Stimulated activated naive B cell treated with anti-CD40 and anti-IgM and Interleukin-4, amounts not matched to agents 10 μg/mL and 1 μg/mL and 100 μg/mL, for 72 hours (primary cell): ENCODE measurements at regions not wholly inside any gene's neighbourhood (a gene's known extent, or its start where the extent isn't known, plus 50 kb on each side); places are given as distances from the start of the nearest gene placed in this dataset.

Experiments
- ATAC-seq, 2 donors: fragments of 150-1000 bp; cut with Tn5 transposase; replicated peaks; 2 replicates each; pipeline ENCODE4 v1.10.0; 2021; ENCODE audit warnings: moderate library complexity in 1 of 2
- DNase-seq: peaks from one replicate; pipeline ENCODE4 v3.0.0; 2021
- H3K27ac Mint-ChIP-seq: one replicate; pipeline ENCODE4 v1.8.0; 2022; ENCODE audit warnings: mild to moderate bottlenecking, mixed read lengths
- H3K27me3 Mint-ChIP-seq, 2 donors: one replicate each; pipeline ENCODE4 v1.8.0; 2022; ENCODE audit warnings: mixed read lengths in 2 of 2
- H3K36me3 Mint-ChIP-seq, 2 donors: one replicate each; pipeline ENCODE4 v1.8.0; 2022; ENCODE audit warnings: mixed read lengths in 2 of 2, mild to moderate bottlenecking in 1 of 2
- H3K4me1 Mint-ChIP-seq, 2 donors: one replicate each; pipeline ENCODE4 v1.8.0; 2022; ENCODE audit warnings: mixed read lengths in 2 of 2, mild to moderate bottlenecking in 1 of 2
- H3K4me3 Mint-ChIP-seq, 2 donors: one replicate each; pipeline ENCODE4 v1.8.0; 2022; ENCODE audit warnings: mild to moderate bottlenecking in 2 of 2, mixed read lengths in 2 of 2, moderate library complexity in 1 of 2
- H3K9me3 Mint-ChIP-seq, 2 donors: one replicate each; pipeline ENCODE4 v1.8.0; 2022; ENCODE audit warnings: mixed read lengths in 2 of 2, mild to moderate bottlenecking in 1 of 2

GRCh38 chr7:46854958-46855473 is 726.9 kb downstream of the TNS3 start:
- DNase-seq = no peak
- H3K4me3 Mint-ChIP-seq = no peak overlapping the region
- H3K4me1 Mint-ChIP-seq = no peaks in the 10 kb centered on the region

GRCh38 chr7:46853451-46853850 is 728.5 kb downstream of the TNS3 start:
- Mint-ChIP-seq H3K4me3 (no peak overlapping the region), H3K9me3 (peaks cover 0 to 2% of the 10 kb centered on the region in 2 donors), H3K27ac (no peak overlapping the region), H3K36me3 (no peaks in the 10 kb centered on the region), H3K4me1 (no peaks in the 10 kb centered on the region), H3K27me3 (no peaks in the 10 kb centered on the region)
- ATAC-seq (no peak), DNase-seq (no peak)

More at GRCh38 chr7:46854958-46855473, 726.9 kb downstream of the TNS3 start:
- H3K9me3 Mint-ChIP-seq = peaks cover 0 to 3% of the 10 kb centered on the region in 2 donors
- no peaks in the 10 kb centered on the region for H3K36me3 Mint-ChIP-seq
- peaks cover 0 to under 1% of the 10 kb centered on the region in 2 donors for H3K27me3 Mint-ChIP-seq
- no peak overlapping the region for H3K27ac Mint-ChIP-seq
- ATAC-seq = no peak

GRCh38 chr7:46852795-46853194 is 729.1 kb downstream of the TNS3 start:
- H3K27me3 Mint-ChIP-seq = no peaks in the 10 kb centered on the region
- DNase-seq = no peak
- H3K9me3 Mint-ChIP-seq = peaks cover 0 to 2% of the 10 kb centered on the region in 2 donors
- H3K27ac Mint-ChIP-seq = no peak overlapping the region
- H3K4me1 Mint-ChIP-seq = no peaks in the 10 kb centered on the region
- no peak overlapping the region for H3K4me3 Mint-ChIP-seq
- no peaks in the 10 kb centered on the region for H3K36me3 Mint-ChIP-seq
- ATAC-seq = no peak

- ATAC-seq = no peak
- no peak overlapping the region for H3K27ac Mint-ChIP-seq
- DNase-seq = no peak
- H3K4me1 Mint-ChIP-seq = no peaks in the 10 kb centered on the region
- no peaks in the 10 kb centered on the region for H3K27me3 Mint-ChIP-seq
- no peaks in the 10 kb centered on the region for H3K36me3 Mint-ChIP-seq
- peaks cover 0 to 2% of the 10 kb centered on the region in 2 donors for H3K9me3 Mint-ChIP-seq
- H3K4me3 Mint-ChIP-seq = no peak overlapping the region
Observed at GRCh38 chr7:46850563-46851330, 731.2 kb downstream of the TNS3 start.

GRCh38 chr7:46848944-46849343 is 733.0 kb downstream of the TNS3 start:
- Mint-ChIP-seq H3K36me3 (no peaks in the 10 kb centered on the region), H3K27ac (no peak overlapping the region), H3K4me3 (no peak overlapping the region), H3K4me1 (no peaks in the 10 kb centered on the region), H3K9me3 (peaks cover 0 to 2% of the 10 kb centered on the region in 2 donors), H3K27me3 (no peaks in the 10 kb centered on the region)
- DNase-seq (no peak), ATAC-seq (no peak)

- DNase-seq (no peak), ATAC-seq (no peak)
- Mint-ChIP-seq H3K9me3 (peaks cover 0 to 2% of the 10 kb centered on the region in 2 donors), H3K27ac (no peak overlapping the region), H3K27me3 (no peaks in the 10 kb centered on the region), H3K36me3 (no peaks in the 10 kb centered on the region), H3K4me3 (no peak overlapping the region), H3K4me1 (no peaks in the 10 kb centered on the region)
Observed at GRCh38 chr7:46848311-46848710, 733.6 kb downstream of the TNS3 start.

GRCh38 chr7:46847126-46847525 is 734.8 kb downstream of the TNS3 start:
- no peaks in the 10 kb centered on the region for H3K27me3 Mint-ChIP-seq
- H3K4me3 Mint-ChIP-seq = no peak overlapping the region
- ATAC-seq (no peak), DNase-seq (no peak)
- no peaks in the 10 kb centered on the region for H3K36me3 Mint-ChIP-seq
- peaks cover 0 to 2% of the 10 kb centered on the region in 2 donors for H3K9me3 Mint-ChIP-seq
- no peaks in the 10 kb centered on the region for H3K4me1 Mint-ChIP-seq
- H3K27ac Mint-ChIP-seq = no peak overlapping the region

- Mint-ChIP-seq H3K27me3 (no peaks in the 10 kb centered on the region), H3K27ac (no peak overlapping the region), H3K36me3 (no peaks in the 10 kb centered on the region), H3K9me3 (peaks cover 0 to 4% of the 10 kb centered on the region in 2 donors), H3K4me1 (no peaks in the 10 kb centered on the region), H3K4me3 (no peak overlapping the region)
- no peak for DNase-seq
- no peak for ATAC-seq
Observed at GRCh38 chr7:46844486-46844885, 737.4 kb downstream of the TNS3 start.

GRCh38 chr7:46841248-46841647 is 740.7 kb downstream of the TNS3 start:
- Mint-ChIP-seq H3K4me1 (no peaks in the 10 kb centered on the region), H3K4me3 (no peak overlapping the region), H3K27me3 (no peaks in the 10 kb centered on the region), H3K36me3 (no peaks in the 10 kb centered on the region), H3K9me3 (peaks cover 0 to 4% of the 10 kb centered on the region in 2 donors), H3K27ac (no peak overlapping the region)
- ATAC-seq (no peak), DNase-seq (no peak)

- no peaks in the 10 kb centered on the region for H3K36me3 Mint-ChIP-seq
- H3K27ac Mint-ChIP-seq = no peak overlapping the region
- H3K4me1 Mint-ChIP-seq = no peaks in the 10 kb centered on the region
- ATAC-seq (no peak), DNase-seq (no peak)
- H3K27me3 Mint-ChIP-seq = no peaks in the 10 kb centered on the region
- H3K9me3 Mint-ChIP-seq = peaks cover 0 to 2% of the 10 kb centered on the region in 2 donors
- H3K4me3 Mint-ChIP-seq = no peak overlapping the region
Observed at GRCh38 chr7:46839651-46840050, 742.3 kb downstream of the TNS3 start.

- Mint-ChIP-seq H3K27me3 (no peaks in the 10 kb centered on the region), H3K4me3 (no peak overlapping the region), H3K4me1 (no peaks in the 10 kb centered on the region), H3K27ac (no peak overlapping the region), H3K9me3 (peaks cover 0 to 2% of the 10 kb centered on the region in 2 donors), H3K36me3 (no peaks in the 10 kb centered on the region)
- ATAC-seq (no peak), DNase-seq (no peak)
Observed at GRCh38 chr7:46838463-46838862, 743.4 kb downstream of the TNS3 start.

GRCh38 chr7:46835556-46835955 is 746.4 kb downstream of the TNS3 start:
- Mint-ChIP-seq H3K27ac (no peak overlapping the region), H3K27me3 (no peaks in the 10 kb centered on the region), H3K36me3 (no peaks in the 10 kb centered on the region), H3K9me3 (peaks cover 0 to 4% of the 10 kb centered on the region in 2 donors), H3K4me3 (no peak overlapping the region), H3K4me1 (no peaks in the 10 kb centered on the region)
- ATAC-seq (no peak), DNase-seq (no peak)

- Mint-ChIP-seq H3K27ac (no peak overlapping the region), H3K9me3 (peaks cover 0 to 7% of the 10 kb centered on the region in 2 donors), H3K4me1 (no peaks in the 10 kb centered on the region), H3K27me3 (no peaks in the 10 kb centered on the region), H3K36me3 (no peaks in the 10 kb centered on the region), H3K4me3 (no peak overlapping the region)
- DNase-seq = no peak
- ATAC-seq = no peak
Observed at GRCh38 chr7:46834921-46835320, 747.0 kb downstream of the TNS3 start.

- ATAC-seq = no peak
- Mint-ChIP-seq H3K9me3 (peaks cover 0 to 10% of the 10 kb centered on the region in 2 donors), H3K4me3 (no peak overlapping the region)
Observed at GRCh38 chr7:46833197-46833596, 748.7 kb downstream of the TNS3 start.

GRCh38 chr7:46832136-46832535 is 749.8 kb downstream of the TNS3 start:
- no peak for ATAC-seq
- no peaks in the 10 kb centered on the region for H3K27me3 Mint-ChIP-seq
- no peak for DNase-seq
- no peaks in the 10 kb centered on the region for H3K36me3 Mint-ChIP-seq
- H3K9me3 Mint-ChIP-seq = peaks cover 0 to 17% of the 10 kb centered on the region in 2 donors
- no peak overlapping the region for H3K4me3 Mint-ChIP-seq
- H3K4me1 Mint-ChIP-seq = no peaks in the 10 kb centered on the region
- H3K27ac Mint-ChIP-seq = no peak overlapping the region

More at GRCh38 chr7:46833197-46833596, 748.7 kb downstream of the TNS3 start:
- H3K4me1 Mint-ChIP-seq = no peaks in the 10 kb centered on the region
- no peaks in the 10 kb centered on the region for H3K27me3 Mint-ChIP-seq
- no peak overlapping the region for H3K27ac Mint-ChIP-seq
- no peaks in the 10 kb centered on the region for H3K36me3 Mint-ChIP-seq
- no peak for DNase-seq
